Right hindlimb (tissue), 1 donor: ENCODE measurements at regions not wholly inside any gene's neighbourhood (a gene's known extent, or its start where the extent isn't known, plus 50 kb on each side); places are given as distances from the start of the nearest gene placed in this dataset.

ENCODE experiments used
- DNase-seq: peaks from one replicate; pipeline ENCODE4 v3.0.0-alpha.2; 2018

DNA sequence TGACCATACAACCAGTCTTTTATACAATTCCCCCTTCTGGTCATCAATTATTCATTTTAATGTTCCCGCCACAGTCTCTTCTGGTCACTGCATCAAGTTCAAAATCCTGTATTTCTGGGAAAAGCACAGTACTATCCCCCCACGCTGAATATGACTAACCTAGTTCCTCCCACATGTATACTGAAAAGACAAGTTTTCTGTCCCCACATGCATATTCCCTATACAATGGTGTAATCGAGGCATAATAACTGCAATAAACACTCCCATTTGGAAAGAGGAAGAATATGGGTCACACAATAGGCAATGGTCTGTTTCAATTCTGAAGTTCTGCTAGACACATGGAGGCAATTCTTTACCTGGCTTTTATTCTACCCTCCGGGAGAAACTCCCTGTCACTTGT lies 344.9 kb downstream of the EFNA5 start:
- DNase-seq = no peak

DNA sequence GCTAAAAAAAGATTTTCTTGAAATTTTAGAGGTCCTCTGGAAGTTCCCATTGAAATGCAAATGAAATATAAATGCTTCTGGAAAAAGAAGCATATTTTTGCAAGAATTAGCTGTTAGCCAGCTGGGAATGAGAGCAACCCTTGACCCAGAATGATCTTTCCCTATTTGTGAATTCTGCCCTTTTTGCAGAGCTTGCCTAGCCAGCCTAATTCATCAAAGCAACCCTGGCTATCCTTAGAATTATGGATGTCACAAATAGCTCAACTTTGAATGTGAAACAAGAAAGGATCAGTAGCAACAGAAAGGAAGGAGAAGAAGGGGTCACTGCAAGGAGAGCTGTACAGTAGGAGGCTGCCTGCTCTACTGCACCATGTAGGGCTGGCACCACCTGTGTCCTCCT lies 345.9 kb downstream of the EFNA5 start:
- no peak for DNase-seq

DNA sequence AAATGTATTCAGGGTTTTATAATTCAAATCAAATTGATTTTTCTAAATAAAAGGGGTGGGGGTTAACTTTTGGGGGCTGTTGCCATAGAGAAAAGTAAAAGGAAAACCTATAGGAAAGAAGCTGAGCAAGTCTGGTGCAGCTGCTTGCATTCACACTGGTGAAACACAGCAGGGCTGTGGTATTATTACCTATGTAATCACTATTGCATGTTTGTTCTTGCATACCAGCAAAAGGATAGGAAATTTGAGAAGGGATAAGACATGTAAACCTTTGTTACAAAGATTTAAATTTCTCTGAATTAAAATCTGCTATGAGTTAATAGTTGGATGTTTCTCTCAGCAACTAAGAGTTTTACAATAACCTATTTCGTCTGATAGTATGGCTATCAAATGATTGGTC lies 346.7 kb downstream of the EFNA5 start:
- no peak for DNase-seq

DNA sequence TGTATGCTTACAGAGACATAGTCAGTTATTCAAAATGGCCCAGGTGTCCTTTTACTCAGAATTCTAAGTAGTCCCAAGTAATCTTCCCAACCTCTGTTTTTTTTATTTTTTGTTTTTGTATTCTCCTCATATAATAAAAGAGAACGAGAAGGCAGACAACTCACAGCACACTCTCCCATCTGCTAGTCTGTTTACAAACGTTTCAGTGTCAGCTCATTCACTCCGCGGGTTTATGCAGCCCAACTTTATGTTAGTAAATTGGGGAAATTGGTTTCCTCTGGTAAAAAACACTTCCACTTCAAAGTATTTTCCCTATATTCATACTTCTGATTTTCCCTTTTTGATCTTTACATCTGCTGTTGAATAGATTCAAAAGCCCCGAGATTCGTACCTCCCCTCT lies 347.2 kb downstream of the EFNA5 start:
- DNase-seq = no peak

DNA sequence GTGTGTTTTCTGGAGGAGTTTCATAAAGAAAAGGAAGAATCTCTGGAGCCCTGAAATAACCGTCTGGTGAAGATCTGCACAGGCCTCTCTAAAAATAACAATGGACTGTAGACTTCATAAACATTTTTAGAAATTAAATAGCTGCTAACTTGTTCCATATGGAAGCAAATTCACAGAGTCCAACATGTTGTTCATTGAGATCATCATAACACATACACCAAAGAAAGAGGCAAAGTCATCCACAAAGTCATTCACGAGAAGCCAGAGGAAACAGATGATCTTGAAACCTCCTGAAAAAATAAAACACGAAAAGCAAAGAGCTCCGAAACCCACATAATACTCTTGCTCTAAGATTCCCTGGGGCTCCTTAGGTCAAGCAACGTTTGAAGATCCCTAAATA lies 347.8 kb downstream of the EFNA5 start:
- no peak for DNase-seq

DNA sequence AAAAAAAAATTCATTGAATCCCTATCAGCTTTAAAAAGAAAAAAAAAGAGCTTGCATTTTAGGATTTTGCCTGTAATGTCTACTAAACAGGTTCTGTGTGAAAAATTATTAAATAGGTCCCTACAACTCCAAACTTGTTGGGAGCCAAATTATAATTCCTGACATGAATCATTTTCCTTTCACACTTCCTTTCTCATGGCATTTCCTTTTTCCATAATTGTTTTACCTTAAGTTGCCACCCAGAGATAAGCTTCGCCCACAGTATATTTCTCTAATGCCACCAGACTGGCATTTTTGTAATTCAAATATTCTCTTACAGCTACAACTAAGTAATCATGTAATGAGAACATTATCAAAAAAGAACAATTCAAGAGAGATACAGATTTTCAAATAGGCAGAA lies 348.8 kb downstream of the EFNA5 start:
- DNase-seq = no peak

DNA sequence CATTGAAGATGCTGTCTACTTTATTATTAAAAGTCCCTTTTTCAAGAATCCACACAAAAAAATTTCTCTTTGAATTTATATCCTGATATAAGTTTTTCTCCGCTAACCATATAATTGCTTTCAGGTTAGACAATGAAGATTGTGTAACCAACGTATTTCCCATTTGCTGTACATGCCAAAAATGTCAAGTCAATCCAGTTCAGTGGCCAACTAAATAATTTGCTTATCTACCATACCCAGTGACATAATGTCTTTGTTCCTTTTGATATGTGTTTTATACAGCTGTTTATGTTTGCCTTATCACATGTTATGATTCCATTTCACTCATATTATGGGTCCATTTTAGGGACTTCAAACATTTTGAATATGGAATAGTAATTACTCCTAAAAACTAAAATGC lies 349.9 kb downstream of the EFNA5 start:
- no peak for DNase-seq

DNA sequence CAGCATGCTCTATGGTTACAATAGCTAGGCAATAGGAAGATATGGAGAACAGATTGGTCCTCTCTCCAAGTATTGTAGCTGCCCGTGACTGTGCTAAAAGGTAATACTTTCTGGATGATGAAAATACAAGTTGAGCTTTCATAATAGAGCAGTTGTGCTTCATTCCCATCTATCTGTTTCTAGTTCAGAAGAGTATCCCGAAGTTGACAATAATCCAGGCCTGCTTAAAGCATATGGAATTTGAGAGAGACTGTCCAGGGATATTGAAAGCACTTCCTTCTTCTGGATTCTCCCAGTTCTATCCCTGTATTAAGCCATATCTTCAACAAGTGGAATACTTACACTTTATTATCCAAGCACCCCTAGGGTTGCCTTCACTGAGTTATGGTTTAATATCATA lies 350.4 kb downstream of the EFNA5 start:
- DNase-seq = no peak

DNA sequence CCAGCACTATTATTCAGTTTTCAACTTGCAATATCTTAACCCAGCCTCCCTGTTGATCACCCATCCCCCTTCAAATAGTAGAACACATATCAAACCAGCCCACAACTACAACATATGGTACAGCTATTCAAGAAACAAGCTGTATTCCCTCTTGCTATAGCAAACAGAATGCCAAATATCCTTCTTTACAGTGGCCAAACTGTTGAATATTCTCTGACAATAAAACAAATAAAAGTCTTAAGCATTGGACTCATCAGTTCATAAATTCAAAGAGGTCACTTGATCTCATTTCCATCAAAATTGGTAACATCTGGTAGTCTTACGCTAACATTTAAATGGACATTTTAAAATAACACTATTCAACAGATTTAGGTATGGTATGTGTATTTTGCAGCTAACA lies 350.8 kb downstream of the EFNA5 start:
- no peak for DNase-seq

DNA sequence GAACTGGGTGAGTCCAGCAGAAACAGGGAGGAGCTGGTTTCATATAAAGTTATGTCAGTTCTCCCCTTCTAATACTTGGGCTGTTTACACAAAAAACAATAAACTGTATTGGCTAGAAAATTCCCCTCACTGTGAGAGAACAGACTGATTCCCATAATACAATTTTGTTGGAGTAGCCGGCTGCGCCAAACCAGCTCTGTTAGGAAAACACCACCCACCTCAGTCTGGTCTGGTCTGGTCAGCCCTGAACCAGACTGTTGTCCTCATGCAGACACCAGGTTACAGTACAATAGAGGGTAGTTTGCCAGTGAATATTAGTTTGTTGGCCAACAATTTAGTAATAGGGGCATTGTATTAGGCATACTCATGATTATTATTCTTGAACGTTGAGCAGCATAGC lies 356.4 kb downstream of the EFNA5 start:
- DNase-seq = no peak

DNA sequence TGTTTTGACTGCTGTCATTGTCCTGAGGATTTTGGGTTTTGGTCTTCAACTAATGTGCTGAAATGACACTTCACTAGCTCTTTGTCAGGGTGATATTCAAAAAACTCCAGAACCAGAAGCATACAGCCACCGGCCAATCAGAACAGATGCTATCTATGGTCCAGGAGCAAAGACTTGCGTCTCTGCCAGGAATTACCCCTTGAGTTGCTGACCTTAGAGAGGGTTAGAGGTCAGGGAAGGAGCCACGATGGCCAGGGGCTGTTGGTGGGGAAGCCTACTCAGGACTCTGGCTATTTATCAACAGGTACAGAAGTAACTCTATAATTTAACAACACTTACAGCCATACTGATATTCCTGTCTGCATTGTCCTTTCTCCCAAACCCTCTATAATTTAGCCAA lies 356.8 kb downstream of the EFNA5 start:
- DNase-seq = no peak

DNA sequence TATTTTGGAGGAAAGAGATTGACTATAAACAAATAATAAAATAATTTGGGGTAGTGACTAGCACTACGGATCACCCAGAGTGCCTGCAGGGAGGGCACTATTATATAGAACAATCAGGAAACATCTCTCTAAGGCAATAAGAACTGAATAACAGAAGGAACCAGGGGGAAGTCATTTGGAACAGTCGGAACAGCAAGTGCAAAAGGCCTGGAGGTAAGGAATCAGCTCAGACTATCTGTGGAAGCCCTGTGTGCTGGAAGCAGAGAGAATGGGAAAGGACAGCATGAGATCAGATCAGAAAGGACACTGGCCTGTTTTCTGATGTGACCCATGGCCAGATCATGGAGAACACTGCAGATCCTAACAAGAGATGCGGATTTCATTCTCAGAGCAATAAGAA lies 357.6 kb downstream of the EFNA5 start:
- DNase-seq = no peak

DNA sequence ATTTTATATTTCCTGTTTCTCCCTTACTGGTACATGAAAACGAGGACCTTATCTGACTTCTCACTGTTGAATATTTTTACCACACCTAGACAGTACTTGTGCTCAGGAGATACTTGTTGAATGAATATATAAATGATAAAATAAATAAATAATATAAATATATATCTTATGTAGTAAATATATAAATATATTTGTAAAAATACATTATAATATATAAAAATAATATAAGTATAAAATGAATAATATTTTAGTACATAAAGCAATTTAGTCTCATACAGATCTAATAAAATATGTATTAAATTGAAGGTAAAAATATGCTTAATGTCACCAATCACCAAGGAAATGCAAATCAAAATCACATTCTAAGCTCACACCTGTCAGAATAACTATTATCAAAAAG lies 360.6 kb downstream of the EFNA5 start:
- DNase-seq = no peak

DNA sequence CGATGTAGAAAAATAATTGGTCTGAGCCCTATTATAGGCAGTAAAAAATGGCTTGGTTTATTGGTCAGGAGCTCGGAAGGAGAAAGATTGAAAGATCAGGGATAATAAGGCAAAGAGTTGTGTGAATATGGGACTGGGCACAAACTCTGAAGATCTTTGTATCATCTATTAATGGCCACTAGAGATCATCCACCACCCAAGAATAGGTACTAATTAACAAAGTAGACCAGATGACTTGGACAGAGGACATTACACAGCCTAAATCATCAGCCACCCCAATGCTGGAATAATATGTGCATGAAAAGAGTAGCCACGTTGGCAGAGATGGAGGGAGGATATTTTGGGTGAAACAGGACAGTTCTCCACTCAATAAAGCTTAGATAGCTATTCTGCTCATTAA lies 364.1 kb downstream of the EFNA5 start:
- no peak for DNase-seq

DNA sequence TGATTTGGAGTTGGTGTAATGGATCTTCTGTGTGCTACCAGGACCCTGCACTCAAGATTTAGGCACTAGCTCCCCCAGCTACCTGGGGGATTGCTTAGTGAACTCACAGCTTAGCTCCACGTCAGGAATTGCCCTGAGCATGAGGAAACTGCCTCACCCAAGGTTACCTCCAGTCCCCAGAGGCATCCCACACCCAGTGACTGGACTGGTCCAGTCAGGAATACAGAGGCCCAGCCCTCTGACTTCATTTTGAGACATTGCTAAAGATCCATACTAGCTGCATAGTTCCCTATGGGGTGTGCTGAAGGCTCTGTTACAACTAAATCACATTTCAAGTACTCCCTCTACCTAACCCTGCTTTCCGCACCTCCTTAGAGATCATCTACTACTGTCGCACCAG lies 364.7 kb downstream of the EFNA5 start:
- no peak for DNase-seq

DNA sequence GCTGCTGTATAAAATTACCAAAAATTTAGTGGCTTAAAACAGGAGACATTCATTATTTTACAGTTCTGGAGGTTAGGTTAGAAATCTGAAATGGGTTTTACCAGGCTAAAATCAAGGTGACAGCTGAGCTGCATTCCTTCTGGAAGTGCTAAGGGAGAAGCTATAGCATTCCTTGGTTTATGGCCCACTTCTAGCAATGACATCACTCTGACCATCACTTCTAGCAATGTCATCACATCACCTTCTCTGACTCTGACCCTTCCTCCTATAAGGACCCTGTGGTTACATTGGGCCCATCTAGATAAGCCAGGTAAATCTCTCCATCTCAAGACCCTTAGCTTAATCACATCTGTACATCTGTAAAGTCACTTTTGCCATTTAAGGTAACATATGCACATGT lies 366.1 kb downstream of the EFNA5 start:
- no peak for DNase-seq

DNA sequence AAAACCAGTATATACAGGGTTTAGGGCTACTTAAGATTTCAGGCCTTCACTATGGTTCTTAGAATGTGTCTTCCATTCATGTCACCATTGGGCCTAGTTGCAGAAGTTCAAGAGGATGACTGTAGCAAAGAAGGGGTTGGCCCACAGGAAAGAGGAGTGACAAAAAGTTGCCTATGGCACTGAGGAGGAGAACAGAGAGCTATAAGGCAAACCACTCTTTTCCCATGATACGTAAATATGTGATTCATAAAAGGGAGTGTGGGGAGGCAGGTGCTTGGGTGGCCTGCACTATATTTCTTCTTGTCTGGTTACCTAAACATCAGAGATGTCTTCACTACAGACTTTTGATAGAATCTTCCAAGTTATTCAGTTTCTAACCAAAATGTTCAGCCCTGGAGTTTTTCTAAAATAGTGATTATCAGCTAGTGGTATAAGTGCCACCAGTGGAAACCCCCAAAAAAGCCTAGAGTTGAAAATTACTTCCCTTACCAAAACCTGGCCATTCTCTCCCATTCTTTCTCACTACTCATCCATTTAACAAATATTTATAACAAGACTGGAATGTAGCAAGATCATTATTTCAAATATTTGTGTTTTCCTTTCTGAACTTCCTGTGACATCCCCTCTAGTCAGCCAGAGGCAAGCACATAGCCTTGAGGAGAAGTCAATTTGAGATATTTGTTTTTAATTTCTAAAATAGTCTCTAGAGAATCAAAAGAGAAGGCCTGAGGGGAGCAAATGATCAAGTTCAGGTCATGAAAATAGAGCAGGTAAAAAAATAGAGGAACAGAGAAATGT lies 367.4 kb downstream of the EFNA5 start:
- DNase-seq = no peak

DNA sequence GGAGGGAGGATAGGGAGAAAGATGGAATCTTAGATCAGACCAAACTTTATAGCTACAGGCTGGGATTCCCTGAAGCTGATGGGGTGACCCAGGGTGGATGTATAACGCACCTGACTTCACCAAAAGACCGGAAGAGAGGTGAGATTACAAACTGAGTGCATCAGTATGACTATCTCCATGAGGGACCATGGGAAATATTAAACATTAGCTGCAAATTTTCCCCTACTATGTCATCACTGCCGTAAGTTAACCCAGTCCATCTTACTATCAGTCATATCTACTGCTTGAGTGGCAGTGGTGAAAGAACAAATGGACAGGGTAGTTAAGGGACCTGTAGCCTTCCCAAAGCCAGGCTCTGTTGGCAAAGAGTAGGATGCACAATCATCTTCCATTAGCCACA lies 368.3 kb downstream of the EFNA5 start:
- DNase-seq = no peak

DNA sequence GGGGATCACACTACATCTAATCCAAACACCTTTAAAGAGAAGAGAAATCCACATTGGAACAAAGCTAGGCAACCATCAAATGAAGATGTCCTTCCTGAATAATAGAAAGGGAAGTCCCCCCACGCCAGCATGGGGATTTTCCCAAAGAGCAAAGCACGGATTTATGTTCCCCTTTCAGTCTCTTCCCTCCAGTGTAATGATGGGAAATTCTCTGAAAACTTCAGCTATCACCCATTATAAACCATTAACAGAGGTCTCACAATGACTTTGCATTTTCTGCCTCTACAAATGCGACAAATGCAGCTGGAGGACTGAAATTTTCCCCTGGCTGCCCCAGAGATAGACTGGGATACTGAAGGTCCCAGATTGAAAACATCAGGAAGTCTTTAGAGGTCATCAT lies 368.7 kb downstream of the EFNA5 start:
- no peak for DNase-seq

DNA sequence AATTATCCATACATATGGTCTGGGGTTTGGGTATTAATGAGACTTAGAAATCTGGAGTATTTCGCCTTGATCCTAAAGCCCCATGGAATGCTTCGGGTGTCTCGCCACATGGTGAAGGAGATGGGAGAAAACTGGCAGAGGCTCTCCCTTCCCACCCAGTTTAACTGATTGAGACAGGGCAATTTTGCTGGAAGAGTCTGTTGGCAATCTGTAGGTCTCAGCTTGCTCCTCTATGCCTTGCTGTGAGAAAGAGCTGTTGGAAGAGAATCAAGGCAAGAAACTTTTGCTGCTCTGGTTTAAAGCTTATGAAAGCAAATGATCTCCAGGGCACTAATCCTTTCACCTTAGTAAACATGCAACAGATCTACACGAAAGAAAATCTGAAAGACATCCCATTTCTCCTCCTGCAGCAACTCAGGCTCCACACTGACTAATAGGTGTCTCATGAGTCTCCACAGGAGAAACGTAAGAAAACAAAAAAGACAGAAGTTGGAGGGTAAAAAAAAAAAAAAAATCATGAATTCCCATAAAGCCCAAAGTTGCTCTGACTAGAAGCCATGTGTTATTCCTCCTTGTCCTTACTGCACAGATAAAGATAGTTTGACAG lies 369.9 kb downstream of the EFNA5 start:
- no peak for DNase-seq

DNA sequence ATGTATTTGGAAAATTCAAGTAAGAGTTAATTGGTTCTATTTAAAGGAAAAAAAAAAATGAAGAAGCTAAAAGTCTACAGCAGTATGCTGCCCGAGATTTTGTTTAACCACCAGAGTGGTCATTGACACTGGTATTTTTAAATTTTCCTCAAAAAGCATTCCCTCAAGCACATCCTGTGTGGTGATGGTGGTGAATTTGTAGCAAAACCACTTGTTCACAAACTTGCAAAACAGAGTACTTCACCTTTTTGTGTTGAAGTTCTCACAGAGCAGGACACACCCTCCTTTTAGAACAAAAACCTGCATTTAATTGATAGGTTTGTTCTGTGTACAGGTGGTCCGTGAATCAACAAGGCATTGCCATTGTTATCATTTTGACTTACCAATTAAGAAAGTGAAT lies 374.2 kb downstream of the EFNA5 start:
- DNase-seq = no peak

DNA sequence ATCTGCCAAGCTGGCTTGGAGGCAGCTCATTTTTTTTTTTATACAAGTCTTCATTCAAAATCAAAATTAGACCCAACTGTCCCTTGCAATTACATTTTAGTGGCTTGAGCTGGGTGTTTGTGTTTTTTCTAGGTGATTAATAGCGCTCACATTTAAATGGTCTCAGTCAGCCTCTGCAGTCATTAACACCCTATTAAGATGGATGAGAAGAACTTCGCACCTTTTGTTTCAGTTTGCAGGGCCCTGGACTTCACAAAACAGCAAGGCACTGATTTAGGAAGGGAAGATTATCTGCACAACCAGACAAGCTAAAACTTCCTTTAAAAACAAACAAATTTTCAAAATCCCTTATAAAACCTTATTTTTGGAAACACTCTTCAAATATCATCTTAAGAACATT lies 374.8 kb downstream of the EFNA5 start:
- no peak for DNase-seq

DNA sequence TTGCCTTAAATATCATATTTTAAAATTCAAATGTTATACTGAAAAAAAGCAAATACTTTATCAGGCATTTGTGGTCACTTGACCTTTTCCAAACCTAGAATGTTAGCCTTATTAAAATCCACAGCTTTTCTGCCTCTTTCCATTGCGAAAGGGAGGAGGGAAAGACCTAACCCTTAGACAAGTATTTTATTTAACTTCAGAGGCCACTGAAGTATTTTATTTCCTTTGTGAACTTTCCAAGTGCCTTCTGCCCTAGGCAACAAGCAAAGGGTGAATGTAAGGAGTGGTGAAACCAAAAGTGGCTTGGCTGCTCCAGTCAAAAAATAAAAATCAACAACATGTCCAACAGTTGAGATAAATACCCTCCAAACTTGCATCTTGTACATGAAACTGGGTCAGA lies 376.1 kb downstream of the EFNA5 start:
- DNase-seq = no peak

DNA sequence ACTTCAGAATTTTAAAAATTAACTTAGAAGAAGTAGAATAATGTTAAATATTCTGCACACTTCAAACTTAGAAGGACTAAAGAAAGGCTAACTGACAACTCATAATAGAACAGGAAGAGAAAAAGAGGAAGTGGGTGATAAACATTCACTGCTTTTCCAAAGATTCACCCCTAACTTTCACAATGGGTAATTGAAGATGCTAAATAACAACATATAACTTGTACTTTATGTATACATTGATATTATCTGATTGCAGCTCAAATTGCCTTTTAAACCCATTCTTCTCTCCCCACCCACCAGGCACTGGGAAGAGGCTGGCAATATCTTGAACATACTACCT lies 376.6 kb downstream of the EFNA5 start:
- DNase-seq = no peak

DNA sequence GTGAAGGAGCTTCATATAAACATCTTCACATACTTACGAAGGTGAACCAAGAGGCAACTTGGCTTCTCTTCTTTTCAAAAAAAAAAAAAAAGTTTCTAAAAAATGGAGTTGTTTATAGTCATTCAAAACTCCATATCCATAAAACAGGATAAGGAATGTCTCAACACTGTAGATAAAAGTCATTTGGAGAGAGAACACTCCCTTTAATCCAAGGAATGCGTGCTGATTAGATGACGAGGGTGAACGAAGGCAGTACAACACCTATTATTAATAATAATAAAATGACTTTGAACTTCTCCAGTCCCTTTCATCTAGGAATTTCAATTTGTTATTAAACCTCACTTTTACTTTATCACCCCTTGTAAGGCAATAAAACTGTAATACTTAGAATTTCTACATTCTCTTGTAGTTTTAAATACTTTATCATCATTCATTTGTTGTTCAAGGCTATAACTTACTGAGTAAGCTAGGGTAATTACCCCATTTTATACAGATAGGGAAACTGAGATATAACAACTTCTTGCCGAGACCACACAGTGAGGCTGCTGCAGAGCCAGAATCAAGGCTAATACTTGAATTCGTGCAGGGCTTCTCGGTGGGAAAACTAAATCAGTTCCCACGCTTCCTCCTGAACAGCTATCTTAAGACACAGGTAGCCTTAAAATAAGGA lies 377.1 kb downstream of the EFNA5 start:
- no peak for DNase-seq
